ENCODE measurements at regions not wholly inside any gene's neighbourhood (a gene's known extent, or its start where the extent isn't known, plus 50 kb on each side); places are given as distances from the start of the nearest gene placed in this dataset.

- H3K36me3 ChIP-seq (ENCODE audit: insufficient read depth, low read length): no peaks in the 10 kb centered on the region
- no peaks in the 10 kb centered on the region for H4K20me1 ChIP-seq (ENCODE audit: insufficient read depth)
- no peaks in the 10 kb centered on the region for H3K79me2 ChIP-seq (replicated peaks; ENCODE audit: insufficient read depth, low read length)
- no peak overlapping the region for H3K4me3 ChIP-seq (ENCODE audit: low read length)
- no peak overlapping the region for H3K9ac ChIP-seq (ENCODE audit: low read length)
- H3K9me2 ChIP-seq (ENCODE audit: insufficient read depth, low read length): no peaks in the 10 kb centered on the region
- H3K9me3 ChIP-seq (ENCODE audit: low read length): no peaks in the 10 kb centered on the region
- no peak overlapping the region for H2AFZ ChIP-seq (ENCODE audit: low read depth, low read length)
- TF ChIP-seq SMC3 (conservative IDR thresholded peaks at IDR 0.05; ENCODE audit: poor library complexity) (no peak), TAF1 (IDR thresholded peaks at IDR 0.05; ENCODE audit: low read depth) (no peak), POLR2AphosphoS5 (IDR thresholded peaks at IDR 0.05) (no peak), EP300 (conservative IDR thresholded peaks at IDR 0.05; ENCODE audit: poor library complexity, severe bottlenecking) (no peak)
- no peak overlapping the region for H3K4me2 ChIP-seq (ENCODE audit: low read length)
- H3K27me3 ChIP-seq (ENCODE audit: insufficient read depth, low read depth, low read length): no peaks in the 10 kb centered on the region
- H3F3A ChIP-seq (ENCODE audit: insufficient read depth, low read length, poor library complexity, severe bottlenecking): no peaks in the 10 kb centered on the region
- H3K27ac ChIP-seq (ENCODE audit: low read length): no peak overlapping the region
Observed at GRCh38 chr6:140276719-140277118, 902.3 kb upstream of the CITED2 start.

DNA sequence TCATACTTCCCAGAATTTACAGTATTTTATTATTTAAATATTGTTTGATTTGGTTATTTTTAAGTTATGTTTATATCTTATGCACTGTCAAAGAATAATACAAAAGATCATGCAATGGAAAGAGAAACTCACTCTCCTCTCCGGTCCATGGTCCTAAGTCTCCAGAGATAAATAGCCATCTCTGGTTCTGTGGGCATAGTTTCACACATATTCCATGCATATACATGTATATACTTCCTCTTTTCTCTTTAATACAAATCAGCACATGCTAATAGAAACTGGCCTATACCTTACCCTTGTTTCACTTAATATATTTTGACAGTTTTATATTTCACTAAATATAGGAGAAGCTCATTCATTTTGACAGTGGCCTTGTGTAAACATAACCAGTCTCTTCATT lies 901.7 kb upstream of the CITED2 start:
- no peaks in the 10 kb centered on the region for H4K20me1 ChIP-seq (ENCODE audit: insufficient read depth)
- no peak overlapping the region for H3K27ac ChIP-seq (ENCODE audit: low read length)
- H3F3A ChIP-seq (ENCODE audit: insufficient read depth, low read length, poor library complexity, severe bottlenecking): no peaks in the 10 kb centered on the region
- no peak overlapping the region for H3K4me2 ChIP-seq (ENCODE audit: low read length)
- H3K27me3 ChIP-seq (ENCODE audit: insufficient read depth, low read depth, low read length): no peaks in the 10 kb centered on the region
- no peaks in the 10 kb centered on the region for H3K9me2 ChIP-seq (ENCODE audit: insufficient read depth, low read length)
- H3K9ac ChIP-seq (ENCODE audit: low read length): no peak overlapping the region
- no peak overlapping the region for H2AFZ ChIP-seq (ENCODE audit: low read depth, low read length)
- no peak overlapping the region for H3K4me3 ChIP-seq (ENCODE audit: low read length)
- TF ChIP-seq POLR2AphosphoS5 (IDR thresholded peaks at IDR 0.05): no peak
- no peak for TF ChIP-seq MXI1 (conservative IDR thresholded peaks at IDR 0.05; ENCODE audit: poor library complexity, severe bottlenecking)
- no peak for TF ChIP-seq SMC3 (conservative IDR thresholded peaks at IDR 0.05; ENCODE audit: poor library complexity)
- no peak for TF ChIP-seq EP300 (conservative IDR thresholded peaks at IDR 0.05; ENCODE audit: poor library complexity, severe bottlenecking)
- TF ChIP-seq EZH2 (IDR thresholded peaks at IDR 0.05; ENCODE audit: borderline replicate concordance, insufficient read depth, low read length, poor library complexity, severe bottlenecking): no peak
- TF ChIP-seq RAD21 (conservative IDR thresholded peaks at IDR 0.05): no peak
- TF ChIP-seq CTCF (IDR thresholded peaks at IDR 0.05; ENCODE audit: poor library complexity, severe bottlenecking): no peak
- no peak for TF ChIP-seq TAF1 (IDR thresholded peaks at IDR 0.05; ENCODE audit: low read depth)
- TF ChIP-seq, protein P1, sequence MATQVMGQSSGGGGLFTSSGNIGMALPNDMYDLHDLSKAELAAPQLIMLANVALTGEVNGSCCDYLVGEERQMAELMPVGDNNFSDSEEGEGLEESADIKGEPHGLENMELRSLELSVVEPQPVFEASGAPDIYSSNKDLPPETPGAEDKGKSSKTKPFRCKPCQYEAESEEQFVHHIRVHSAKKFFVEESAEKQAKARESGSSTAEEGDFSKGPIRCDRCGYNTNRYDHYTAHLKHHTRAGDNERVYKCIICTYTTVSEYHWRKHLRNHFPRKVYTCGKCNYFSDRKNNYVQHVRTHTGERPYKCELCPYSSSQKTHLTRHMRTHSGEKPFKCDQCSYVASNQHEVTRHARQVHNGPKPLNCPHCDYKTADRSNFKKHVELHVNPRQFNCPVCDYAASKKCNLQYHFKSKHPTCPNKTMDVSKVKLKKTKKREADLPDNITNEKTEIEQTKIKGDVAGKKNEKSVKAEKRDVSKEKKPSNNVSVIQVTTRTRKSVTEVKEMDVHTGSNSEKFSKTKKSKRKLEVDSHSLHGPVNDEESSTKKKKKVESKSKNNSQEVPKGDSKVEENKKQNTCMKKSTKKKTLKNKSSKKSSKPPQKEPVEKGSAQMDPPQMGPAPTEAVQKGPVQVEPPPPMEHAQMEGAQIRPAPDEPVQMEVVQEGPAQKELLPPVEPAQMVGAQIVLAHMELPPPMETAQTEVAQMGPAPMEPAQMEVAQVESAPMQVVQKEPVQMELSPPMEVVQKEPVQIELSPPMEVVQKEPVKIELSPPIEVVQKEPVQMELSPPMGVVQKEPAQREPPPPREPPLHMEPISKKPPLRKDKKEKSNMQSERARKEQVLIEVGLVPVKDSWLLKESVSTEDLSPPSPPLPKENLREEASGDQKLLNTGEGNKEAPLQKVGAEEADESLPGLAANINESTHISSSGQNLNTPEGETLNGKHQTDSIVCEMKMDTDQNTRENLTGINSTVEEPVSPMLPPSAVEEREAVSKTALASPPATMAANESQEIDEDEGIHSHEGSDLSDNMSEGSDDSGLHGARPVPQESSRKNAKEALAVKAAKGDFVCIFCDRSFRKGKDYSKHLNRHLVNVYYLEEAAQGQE (IDR thresholded peaks at IDR 0.05; ENCODE audit: borderline replicate concordance): no peak
- H3K9me3 ChIP-seq (ENCODE audit: low read length): no peaks in the 10 kb centered on the region
- no peaks in the 10 kb centered on the region for H3K36me3 ChIP-seq (ENCODE audit: insufficient read depth, low read length)
- no peaks in the 10 kb centered on the region for H3K79me2 ChIP-seq (replicated peaks; ENCODE audit: insufficient read depth, low read length)

DNA sequence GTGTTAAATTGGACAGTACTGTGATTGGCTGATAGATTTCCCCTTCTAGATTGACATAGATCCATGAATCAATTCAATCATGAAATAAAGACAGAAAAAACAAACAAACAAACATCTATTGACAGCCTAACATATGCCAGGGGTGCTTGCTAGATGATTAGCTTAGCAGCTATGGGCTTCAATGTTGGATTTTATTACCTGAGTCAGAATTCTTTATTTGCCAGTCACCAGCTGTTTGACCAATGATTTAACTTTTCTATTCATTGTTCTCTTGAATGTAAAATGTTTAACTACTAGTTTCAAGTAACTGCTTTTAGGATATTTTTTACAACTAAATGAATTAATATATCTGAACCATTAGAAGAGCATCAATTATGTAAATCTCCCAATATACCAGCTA lies 901.3 kb upstream of the CITED2 start:
- Histone ChIP-seq H3K4me3 (ENCODE audit: low read length) (no peak overlapping the region), H3K9me3 (ENCODE audit: low read length) (no peaks in the 10 kb centered on the region), H3K36me3 (ENCODE audit: insufficient read depth, low read length) (no peaks in the 10 kb centered on the region), H4K20me1 (ENCODE audit: insufficient read depth) (no peaks in the 10 kb centered on the region), H3K9ac (ENCODE audit: low read length) (no peak overlapping the region), H3K4me2 (ENCODE audit: low read length) (no peak overlapping the region), H3K27ac (ENCODE audit: low read length) (no peak overlapping the region), H3F3A (ENCODE audit: insufficient read depth, low read length, poor library complexity, severe bottlenecking) (no peaks in the 10 kb centered on the region), H3K9me2 (ENCODE audit: insufficient read depth, low read length) (no peaks in the 10 kb centered on the region), H3K79me2 (replicated peaks; ENCODE audit: insufficient read depth, low read length) (no peaks in the 10 kb centered on the region), H2AFZ (ENCODE audit: low read depth, low read length) (no peak overlapping the region), H3K27me3 (ENCODE audit: insufficient read depth, low read depth, low read length) (no peaks in the 10 kb centered on the region)
- TF ChIP-seq CTCF (IDR thresholded peaks at IDR 0.05; ENCODE audit: poor library complexity, severe bottlenecking) (no peak), RAD21 (conservative IDR thresholded peaks at IDR 0.05) (no peak), TAF1 (IDR thresholded peaks at IDR 0.05; ENCODE audit: low read depth) (no peak), SMC3 (conservative IDR thresholded peaks at IDR 0.05; ENCODE audit: poor library complexity) (no peak)

Data from neural cell (in vitro differentiated cells).